ENCODE measurements at regions not wholly inside any gene's neighbourhood (a gene's known extent, or its start where the extent isn't known, plus 50 kb on each side); places are given as distances from the start of the nearest gene placed in this dataset.

GRCh38 chr2:122908159-122908558 lies 1116.9 kb upstream of the CNTNAP5 start:
- H3K27ac ChIP-seq = no peak overlapping the region
- H3K27me3 ChIP-seq = no peaks in the 10 kb centered on the region
- no peak for TF ChIP-seq POLR2A (IDR thresholded peaks at IDR 0.05)
- TF ChIP-seq CTCF (IDR thresholded peaks at IDR 0.05) = no peak
- H3K4me1 ChIP-seq = no peaks in the 10 kb centered on the region
- DNase-seq = no peak
- no peaks in the 10 kb centered on the region for H3K36me3 ChIP-seq
- no peaks in the 10 kb centered on the region for H3K9me3 ChIP-seq
- no peak overlapping the region for H3K4me3 ChIP-seq

- H3K9me3 ChIP-seq = peaks cover 0 to 16% (median 4%) of the 10 kb centered on the region in 4 donors
- no peaks in the 10 kb centered on the region for H3K4me1 ChIP-seq
- no peaks in the 10 kb centered on the region for H3K36me3 ChIP-seq
- H3K27me3 ChIP-seq = no peaks in the 10 kb centered on the region
- H3K4me3 ChIP-seq = no peak overlapping the region
- TF ChIP-seq CTCF (IDR thresholded peaks at IDR 0.05) (no peak), POLR2A (IDR thresholded peaks at IDR 0.05) (no peak)
- no peak overlapping the region for H3K27ac ChIP-seq
- DNase-seq = no peak
These were observed 1097.9 kb upstream of the CNTNAP5 start for GRCh38 chr2:122927197-122927596.

GRCh38 chr2:122927710-122928557 lies 1097.2 kb upstream of the CNTNAP5 start:
- Histone ChIP-seq H3K27me3 (no peaks in the 10 kb centered on the region), H3K4me3 (no peak overlapping the region), H3K9me3 (peaks cover 0 to 16% (median 4%) of the 10 kb centered on the region in 4 donors), H3K36me3 (no peaks in the 10 kb centered on the region), H3K27ac (no peak overlapping the region), H3K4me1 (no peaks in the 10 kb centered on the region)
- no peak for TF ChIP-seq CTCF (IDR thresholded peaks at IDR 0.05)
- DNase-seq = no peak

- Histone ChIP-seq H3K27ac (no peak overlapping the region), H3K9me3 (peaks cover 0 to 16% (median 4%) of the 10 kb centered on the region in 4 donors), H3K36me3 (no peaks in the 10 kb centered on the region), H3K4me1 (no peaks in the 10 kb centered on the region), H3K27me3 (no peaks in the 10 kb centered on the region), H3K4me3 (no peak overlapping the region)
- TF ChIP-seq CTCF (IDR thresholded peaks at IDR 0.05) (no peak), POLR2A (IDR thresholded peaks at IDR 0.05) (no peak)
- no peak for DNase-seq
These were observed 1095.7 kb upstream of the CNTNAP5 start for GRCh38 chr2:122929347-122929746.

GRCh38 chr2:122935506-122935905 lies 1089.6 kb upstream of the CNTNAP5 start:
- Histone ChIP-seq H3K27ac (no peak overlapping the region), H3K36me3 (no peaks in the 10 kb centered on the region), H3K27me3 (no peaks in the 10 kb centered on the region), H3K4me1 (no peaks in the 10 kb centered on the region), H3K4me3 (no peak overlapping the region), H3K9me3 (no peaks in the 10 kb centered on the region)
- DNase-seq = no peak
- no peak for TF ChIP-seq POLR2A (IDR thresholded peaks at IDR 0.05)
- TF ChIP-seq CTCF (IDR thresholded peaks at IDR 0.05) = no peak

Data from Peyer's patch (tissue), 4 donors.